Stimulated activated CD4-positive, alpha-beta T cell treated with anti-CD3 and anti-CD28 coated beads, Interleukin-15, amount 100 ng/mL, for 24 hours (primary cell): ENCODE measurements at regions not wholly inside any gene's neighbourhood (a gene's known extent, or its start where the extent isn't known, plus 50 kb on each side); places are given as distances from the start of the nearest gene placed in this dataset.
"Not testable (repeated sequence)": the region's sequence is repeated elsewhere in the genome, so short reads cannot be mapped to it uniquely, and the experiment has no call there.

Experiments used
- DNase-seq: peaks from one replicate; pipeline ENCODE4 v3.0.0-alpha.2; 2020

DNA sequence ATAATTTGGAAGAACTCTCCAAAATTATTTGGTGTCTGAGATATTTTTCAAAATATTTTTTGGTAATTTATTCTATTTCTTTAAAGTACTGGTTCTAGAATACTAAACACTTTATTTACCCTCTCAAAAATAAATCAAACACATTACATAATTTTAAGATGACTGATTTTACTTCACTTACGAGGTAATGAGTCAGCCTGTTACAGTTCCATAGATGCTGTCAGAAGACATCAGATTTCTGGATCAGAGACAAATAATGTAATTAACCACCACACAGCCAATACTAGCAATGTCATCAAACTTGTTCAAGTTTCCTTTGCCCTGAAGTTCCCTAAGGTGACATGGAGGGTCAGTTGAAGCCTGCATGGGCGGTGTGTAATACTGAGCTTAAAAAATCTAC, 106.1 kb upstream of the CDH9 start:
- DNase-seq, result no peak

DNA sequence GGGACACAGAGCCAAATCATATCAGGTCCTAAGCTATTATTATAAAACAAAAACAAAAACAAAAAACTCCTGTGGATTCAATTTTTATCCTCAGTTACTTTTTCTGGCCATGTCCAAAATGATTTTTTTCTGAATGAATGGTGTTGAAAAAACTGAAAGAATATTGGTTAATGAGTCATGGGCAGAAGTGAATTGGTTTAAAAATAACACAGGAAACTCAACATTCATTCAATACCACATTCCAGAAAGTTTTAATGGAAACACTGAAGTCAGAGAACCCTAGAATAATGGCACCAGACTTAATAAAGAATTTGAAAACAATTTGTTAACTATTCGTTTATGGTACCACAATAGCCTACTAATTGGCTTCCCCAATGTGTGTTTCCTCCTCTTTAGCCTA, 102.4 kb upstream of the CDH9 start:
- DNase-seq, result no peak

DNA sequence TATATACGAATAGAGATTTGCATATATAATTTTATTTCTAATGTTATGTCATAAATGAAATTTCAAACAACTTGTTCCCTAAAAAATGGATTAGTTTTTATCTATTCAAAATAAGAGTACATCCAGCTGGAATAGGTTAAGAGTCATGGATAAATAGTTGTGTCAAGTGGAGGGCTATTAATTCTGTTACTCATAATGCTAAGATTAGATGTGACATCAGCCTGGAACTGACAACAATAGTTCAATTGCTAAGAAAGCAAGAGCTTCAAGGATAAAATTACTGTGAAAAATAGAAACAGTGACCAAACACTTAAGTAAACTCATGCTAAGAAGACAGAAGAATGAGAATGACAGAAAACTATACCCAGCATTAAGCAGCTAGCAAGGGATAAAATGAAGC, 92.2 kb upstream of the CDH9 start:
- no peak for DNase-seq

DNA sequence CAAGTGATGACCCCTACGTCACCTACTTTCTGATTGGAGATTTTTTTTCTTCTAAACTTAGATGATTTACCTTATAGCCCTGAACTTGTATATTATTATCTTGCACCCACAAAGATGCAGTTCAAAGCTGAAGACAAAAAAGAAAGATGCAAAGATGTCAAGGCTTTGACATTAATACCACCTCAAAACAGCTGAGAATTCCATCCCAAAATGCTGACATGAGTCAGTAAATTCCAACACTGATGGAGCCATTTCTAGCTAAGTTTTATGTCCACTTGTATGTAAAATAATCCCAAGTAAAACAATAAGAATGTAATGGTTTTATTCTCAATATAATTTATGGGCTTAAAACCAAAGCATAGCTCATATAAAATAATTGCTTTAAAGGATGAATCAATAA, 91.5 kb upstream of the CDH9 start:
- DNase-seq, result no peak

DNA sequence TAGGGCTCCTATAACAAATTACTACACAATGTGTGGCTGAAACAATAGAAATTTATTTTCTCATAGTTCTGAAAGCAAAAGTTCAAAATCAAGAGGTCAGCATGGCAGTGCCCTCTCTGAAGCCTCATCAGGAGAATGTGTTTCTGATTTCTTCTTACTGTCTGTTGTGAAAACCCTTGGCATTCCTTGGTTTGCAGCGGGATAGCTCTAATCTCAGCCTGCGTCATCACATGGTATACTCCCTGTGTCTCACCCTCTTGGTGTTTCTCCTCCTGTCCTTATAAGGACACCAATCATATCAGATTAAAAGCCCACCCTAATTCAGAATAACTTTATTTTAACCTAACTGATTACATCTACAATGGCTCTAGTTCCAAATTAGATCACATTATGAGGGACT, 87.5 kb upstream of the CDH9 start:
- DNase-seq, result no peak

DNA sequence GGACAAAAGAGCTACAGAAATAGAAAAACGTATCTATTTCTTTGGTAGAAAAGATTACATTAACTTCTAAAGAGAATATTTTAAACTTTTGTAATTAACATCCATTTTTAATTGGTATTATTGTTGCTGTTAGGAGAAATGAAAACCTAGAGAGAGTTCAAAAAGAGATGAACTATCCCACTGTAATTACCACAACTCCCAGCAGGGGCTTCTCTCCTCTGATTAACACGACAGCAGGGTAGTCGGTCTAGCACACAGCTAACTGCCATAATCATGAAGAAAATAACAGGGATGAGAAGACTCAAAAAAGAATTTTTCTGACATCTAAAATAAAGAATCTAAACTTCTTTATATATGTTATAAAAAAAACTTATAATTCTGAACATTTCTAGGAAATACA, 86.2 kb upstream of the CDH9 start:
- no peak for DNase-seq

DNA sequence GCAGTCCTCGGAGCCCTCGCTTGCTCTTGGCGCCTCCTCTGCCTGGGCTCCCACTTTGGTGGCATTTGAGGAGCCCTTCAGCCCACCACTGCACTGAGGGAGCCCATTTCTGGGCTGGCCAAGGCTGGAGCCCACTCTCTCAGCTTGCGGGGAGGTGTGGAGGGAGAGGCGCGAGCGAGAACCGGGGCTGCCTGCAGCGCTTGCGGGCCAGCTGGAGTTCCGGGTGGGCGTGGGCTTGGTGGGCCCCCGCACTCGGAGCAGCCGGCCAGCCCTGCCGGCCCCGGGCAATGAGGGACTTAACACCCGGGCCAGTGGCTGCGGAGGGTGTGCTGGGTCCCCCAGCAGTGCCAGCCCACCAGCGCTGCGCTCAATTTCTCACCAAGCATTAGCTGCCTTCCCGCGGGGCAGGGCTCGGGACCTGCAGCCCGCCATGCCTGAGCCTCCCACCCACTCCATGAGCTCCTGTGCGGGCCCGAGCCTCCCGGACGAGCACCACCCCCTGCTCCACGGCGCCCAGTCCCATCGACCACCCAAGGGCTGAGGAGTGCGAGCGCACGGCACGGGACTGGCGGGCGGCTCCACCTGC, 81.4 kb upstream of the CDH9 start:
- DNase-seq, result not testable (repeated sequence)

DNA sequence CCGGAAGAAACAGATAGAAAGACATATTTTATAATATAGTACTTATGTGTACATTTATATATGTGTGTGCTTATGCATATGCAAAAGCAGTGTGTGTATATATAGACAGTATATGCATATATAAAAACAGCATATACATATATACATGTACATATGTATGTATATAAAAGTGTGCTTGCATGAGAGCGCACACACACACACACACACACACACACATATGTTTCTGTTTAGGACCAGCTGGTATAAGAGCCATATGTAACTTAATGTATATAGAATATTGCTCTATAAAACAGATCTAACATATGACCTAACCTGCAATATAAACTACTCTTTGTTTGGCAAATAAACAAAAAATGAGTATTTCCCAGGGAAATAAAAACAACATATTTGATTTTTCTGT, 65.1 kb upstream of the CDH9 start:
- no peak for DNase-seq

DNA sequence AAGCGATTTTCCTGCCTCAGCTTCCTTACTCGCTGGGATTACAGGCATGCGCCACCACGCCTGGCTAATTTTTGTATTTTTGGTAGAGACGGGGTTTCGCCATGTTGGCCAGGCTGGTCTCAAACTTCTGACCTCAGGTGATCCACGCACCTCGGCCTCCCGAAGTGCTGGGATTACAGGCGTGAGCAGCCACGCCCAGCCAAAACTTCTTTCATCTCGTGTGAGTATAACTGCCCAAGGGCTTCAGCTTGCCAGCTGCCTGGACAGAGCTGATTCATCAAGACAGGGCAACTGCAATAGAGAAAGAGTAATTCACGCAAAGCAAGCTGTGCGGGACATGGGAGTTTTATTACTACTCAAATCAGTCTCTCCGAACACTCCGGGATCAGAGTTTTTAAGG, 57.4 kb upstream of the CDH9 start:
- not testable (repeated sequence) for DNase-seq

DNA sequence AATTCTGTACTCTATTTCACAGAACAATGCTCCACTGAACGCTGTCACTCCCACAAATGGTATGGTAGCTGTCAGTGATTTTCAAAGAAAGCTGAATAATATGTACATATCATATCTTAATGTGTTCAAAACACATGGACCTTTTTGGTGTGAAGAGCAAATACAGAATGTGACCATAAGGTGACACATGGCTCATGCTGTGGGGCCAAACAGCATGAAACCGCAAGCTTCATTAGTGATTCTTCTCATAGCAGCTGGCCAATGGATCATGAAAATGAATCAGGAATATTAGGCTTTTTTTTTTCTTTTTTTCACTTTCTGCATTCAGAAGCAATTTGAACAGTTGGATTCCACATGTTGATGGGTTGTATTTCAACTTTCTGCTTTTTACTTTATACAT, 54.9 kb upstream of the CDH9 start:
- DNase-seq, result no peak

DNA sequence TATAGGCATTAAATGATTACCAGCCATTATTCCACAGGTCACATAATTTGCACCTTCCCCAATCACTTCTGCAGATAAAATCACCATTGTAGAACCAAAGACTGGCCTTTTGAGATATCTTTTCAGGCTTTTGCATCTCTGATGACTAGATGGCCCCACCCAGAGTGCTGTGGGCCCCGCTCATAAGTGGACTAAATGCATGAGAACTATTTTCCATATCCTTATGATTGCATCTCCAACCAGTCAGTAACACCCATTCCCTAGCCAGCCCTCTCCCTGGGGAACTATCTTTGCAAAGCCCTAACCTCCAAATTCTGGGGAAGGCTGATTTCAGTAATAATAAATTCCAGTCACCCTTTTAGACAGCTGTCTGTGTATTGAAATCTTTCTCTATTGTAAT, 53.5 kb upstream of the CDH9 start:
- DNase-seq, result no peak

DNA sequence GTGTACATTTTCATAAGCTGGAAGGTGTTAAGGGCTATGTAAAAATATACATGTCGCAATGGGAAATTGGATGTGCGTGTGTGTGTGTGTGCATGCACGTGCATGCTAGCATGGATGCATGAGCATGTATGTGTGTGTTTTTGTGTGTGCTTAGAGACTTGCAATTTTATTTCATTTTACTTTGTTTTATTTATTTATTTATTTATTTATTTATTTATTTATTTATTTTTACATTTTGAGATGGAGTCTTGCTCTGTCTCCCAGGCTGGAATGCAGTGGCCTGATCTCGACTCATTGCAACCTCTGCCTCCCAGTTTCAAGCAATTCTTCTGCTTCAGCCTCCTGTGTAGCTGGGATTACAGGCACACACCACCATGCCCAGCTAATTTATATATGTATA, 50.4 kb upstream of the CDH9 start:
- not testable (repeated sequence) for DNase-seq
